NCI-H146 treated with DMSO at 0.1 percent for 48 hours (cell line): ENCODE measurements at regions not wholly inside any gene's neighbourhood (a gene's known extent, or its start where the extent isn't known, plus 50 kb on each side); places are given as distances from the start of the nearest gene placed in this dataset.

ENCODE experiments used
- DNase-seq: peaks from one replicate; lab custom pipeline; 2025; ENCODE audit not compliant: unreplicated experiment; lab: John Stamatoyannopoulos, UW

DNA sequence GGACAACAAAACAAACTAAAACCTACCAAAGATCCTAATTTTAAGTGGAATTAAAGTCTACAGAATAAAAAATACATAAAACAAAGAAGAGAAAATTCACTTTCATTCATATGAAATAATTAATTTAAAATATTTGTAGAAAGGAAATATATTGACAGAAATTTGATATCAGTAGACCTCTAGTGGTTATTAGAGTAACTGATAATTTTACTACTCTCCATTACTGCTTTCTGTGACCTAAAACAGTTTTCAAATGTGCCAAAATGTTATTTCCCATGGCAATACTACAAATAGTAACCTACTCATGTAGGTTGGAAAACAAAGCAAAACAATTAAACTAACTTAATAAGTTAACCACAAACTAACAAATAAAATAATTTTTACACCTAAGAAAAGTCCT is 147.1 kb downstream of the NOL4 start:
- no peak for DNase-seq

DNA sequence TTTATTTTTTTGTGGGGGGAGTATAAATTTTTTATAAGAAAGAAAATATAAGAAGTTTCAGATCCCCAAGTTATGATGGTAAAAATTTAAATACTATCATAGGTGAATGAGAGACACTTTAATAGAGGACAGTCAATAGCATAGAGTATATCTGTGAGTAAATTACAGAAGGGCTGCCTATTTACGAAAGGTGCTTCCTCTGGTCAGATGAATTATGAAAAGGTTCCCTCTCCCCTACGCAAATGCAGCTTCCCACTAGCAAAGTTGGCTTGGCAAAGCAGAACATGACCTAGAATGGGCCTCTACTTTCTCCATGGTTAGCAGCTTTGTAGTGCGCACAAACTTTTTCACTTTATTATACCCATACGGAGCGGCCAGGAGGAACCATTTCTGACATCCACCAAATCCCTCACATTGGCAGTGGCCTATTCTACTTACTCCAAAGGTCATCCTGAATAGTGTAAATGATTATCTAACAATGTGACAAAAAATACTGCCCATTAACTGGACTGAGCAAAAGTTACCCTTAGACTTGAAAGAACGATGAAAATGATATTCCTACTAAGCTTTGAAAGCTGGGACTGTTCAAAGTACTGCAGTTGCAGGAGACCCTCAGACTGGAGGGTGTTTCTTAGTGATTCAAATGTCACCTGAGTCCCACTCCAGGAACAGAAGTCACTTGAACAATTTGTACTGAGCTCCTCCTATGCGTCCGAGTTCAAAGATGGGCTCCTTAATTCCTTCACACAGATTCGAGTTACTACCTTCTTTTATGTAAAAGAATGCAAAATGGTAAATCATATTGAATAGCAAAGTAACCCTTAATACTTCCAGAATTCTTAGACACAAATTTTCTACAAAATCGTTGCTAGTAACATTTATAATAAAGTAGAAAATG is 148.5 kb downstream of the NOL4 start:
- no peak for DNase-seq

- DNase-seq, result no peak
Measured at GRCh38 chr18:34061226-34061625, 163.5 kb downstream of the NOL4 start.

DNA sequence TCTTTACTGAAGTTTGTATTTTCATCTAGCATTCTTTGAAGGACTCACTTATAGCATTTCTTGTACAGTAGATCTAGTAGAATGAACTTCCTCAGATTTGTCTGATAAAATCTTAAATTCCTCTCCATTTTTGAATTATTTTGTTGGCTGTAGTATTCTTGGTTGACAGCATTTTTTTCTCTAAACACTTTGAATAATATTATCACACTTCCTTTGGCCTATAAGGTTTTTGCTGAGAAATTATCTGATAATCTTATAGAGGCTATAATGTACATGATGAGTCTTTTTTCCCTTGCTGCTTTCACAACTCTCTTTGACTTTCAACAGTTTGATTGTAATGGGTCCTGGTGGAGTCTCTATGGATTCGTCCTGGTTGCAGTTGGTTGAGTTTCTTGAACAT is 169.5 kb downstream of the NOL4 start:
- no peak for DNase-seq

GRCh38 chr18:34050661-34051060 is 174.1 kb downstream of the NOL4 start:
- DNase-seq, result no peak

DNA sequence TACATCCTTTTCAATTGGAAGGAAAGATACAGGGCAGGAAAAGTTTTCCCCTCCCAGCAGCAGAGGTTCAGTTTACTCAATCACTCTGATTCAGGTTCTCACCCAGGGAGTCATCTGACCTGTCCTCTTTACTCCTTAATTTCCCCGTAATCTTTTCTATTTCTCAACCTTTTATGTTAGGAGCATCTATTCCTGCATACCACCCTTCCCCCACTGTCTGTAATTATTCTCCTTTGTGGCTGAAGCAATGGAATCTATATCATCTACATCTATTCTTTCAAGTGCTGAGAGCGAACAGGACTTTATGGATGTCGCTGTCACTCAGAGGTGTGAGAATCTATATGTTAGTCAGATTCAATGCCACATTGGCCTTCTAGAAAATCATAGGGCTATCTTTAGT is 175.2 kb downstream of the NOL4 start:
- no peak for DNase-seq

DNA sequence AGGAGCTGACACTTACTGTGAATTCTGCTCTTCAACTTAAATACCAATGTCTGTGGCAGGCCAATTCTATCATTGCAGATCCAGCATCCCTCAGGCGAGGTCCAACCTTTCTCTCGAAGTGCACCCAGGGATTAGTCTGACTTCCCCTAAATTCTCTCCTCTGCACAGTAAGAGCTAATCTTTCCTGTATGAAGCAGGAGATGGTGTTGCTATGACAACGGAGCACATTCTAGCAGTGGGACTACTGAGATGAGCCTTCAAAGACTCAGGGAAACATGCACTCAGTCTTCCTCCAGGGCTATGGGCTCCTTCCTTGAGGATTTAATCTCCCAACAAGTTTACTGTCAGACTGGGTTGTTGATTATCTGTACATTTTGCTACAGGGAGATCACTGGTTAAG is 176.3 kb downstream of the NOL4 start:
- peak; percentile 13 for DNase-seq

- no peak for DNase-seq
Measured at GRCh38 chr18:34042423-34043146, 182.1 kb downstream of the NOL4 start.

GRCh38 chr18:34039611-34040010 is 185.1 kb downstream of the NOL4 start:
- DNase-seq, result no peak

GRCh38 chr18:34039201-34039600 is 185.5 kb downstream of the NOL4 start:
- no peak for DNase-seq

DNA sequence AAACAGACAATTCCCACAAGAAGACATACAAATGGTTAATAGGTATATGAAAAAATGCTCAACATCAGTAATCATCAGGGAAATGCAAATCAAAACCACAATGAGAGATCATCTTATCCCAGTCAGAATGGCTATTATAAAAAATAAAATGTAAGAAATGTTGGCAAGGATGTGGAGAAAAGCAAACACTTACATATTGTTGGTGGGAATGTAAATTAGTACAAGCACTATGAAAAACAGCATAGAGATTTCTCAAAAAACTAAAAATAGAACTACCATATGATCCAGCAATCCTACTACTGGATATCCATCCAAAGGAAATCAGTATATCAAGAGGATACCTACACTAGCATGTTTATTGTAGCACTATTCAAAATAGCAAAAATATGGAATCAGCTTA is 186.6 kb downstream of the NOL4 start:
- no peak for DNase-seq

GRCh38 chr18:34033968-34034367 is 190.7 kb downstream of the NOL4 start:
- DNase-seq, result no peak

DNA sequence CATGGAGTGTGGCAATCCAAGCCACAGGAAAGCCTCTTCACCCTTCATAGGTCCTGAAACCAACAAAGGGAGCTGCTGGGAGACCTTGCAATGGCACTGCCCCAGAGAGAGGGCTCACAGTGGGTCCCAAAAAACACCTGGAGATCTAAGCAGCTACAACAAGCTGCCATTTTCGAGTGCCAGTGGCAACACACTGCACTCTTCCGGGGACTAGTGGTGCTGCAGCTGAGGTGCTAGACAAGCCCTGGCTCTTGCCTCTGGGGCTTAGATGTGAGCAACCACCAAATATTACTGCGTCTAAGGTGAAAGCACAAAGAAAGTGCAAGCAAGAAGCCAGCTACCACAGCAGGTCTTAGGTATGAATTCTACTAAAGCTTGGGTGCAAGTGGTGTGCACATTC is 192.9 kb downstream of the NOL4 start:
- no peak for DNase-seq

GRCh38 chr18:34028324-34028723 is 196.4 kb downstream of the NOL4 start:
- DNase-seq, result no peak

DNA sequence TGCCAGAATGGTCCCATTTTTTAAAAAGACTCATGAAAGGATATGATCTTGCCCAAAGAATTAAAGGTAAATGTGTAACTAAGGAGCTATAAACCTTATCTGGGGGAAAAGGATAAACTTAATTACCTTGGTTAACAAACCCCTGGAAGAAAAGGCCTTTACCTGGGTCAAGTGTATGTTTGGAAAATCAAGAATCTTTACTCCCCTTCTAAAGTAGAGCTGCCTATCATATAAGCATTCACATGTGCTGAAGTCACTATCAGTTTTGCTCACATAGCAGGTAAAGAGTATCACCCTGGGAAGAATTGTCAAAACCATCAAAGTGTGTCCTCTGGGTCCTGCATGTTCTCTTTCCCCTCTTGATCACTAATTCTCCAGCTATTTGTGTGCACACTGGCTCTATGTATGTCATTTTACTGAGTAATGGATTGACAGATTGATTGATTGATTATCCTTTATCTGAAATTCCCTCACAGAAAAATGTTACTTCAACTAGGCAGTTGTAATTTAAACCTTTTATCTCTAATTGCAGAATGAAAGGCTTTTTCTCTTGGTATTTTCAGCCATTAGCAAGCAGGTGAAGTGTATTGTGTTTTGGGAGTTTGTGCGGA is 199.4 kb downstream of the NOL4 start:
- DNase-seq, result no peak

GRCh38 chr18:34023471-34023870 is 201.2 kb downstream of the NOL4 start:
- no peak for DNase-seq

- DNase-seq, result no peak
Measured at GRCh38 chr18:34018336-34018735, 206.4 kb downstream of the NOL4 start.

GRCh38 chr18:34003687-34004086 is 221.0 kb downstream of the NOL4 start:
- DNase-seq, result no peak

DNA sequence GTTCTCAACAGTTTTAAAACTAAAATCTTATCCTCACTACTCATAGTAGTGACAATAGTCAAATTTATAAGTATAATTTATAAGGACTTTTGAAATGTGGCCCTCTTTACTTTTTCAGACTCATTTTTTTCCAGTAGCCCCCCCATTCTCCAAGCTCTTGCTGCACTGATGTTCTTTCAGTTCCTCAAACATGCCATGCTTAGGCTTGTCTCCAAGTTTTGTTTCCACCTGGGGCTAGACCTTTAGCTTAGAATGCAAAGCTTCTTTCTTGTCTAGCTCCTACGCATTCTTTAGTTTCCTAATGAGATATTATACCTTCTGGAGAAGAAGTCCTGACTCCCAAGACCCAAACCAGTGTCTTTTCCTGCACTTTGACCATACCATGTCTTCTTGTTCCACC is 222.6 kb downstream of the NOL4 start:
- no peak for DNase-seq

DNA sequence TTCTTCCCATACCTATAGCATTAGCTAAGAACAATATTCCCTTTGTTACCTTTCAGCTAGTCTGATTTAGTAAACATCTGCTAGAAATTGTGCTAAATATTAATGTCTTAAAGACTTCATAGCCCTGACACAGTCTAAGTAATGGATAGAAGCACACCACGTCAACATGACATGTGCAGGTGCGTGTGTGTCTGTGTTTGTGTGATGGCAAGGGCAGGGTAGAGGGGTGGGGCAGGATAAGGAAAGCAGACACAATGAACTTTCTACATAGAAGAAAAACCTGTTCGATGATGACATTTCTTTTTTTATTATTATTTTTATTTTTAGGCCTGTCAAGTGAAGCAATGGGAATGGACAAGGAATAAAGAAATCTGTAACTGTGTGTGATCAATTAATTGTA is 223.3 kb downstream of the NOL4 start:
- DNase-seq, result no peak

GRCh38 chr18:33987206-33987605 is 237.5 kb downstream of the NOL4 start:
- DNase-seq, result no peak

DNA sequence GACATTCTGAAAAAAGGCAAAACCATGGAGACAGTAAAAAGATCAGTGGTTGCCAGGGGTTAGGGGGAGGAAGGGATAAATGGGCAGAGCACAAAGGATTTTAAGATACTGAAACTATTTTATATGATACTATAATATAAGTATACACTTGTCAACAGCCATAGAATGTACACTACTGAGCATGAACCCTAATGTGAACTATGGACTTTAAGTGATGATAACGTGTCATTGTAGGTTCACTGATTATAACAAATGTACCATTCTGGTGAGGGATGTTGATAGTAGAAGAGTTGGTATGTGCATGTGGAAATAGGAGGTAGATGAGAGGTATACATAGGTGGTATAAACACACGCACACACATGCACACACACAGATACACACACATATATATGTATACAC is 241.6 kb downstream of the NOL4 start:
- no peak for DNase-seq
